MCF 10A (cell line): ENCODE measurements at regions not wholly inside any gene's neighbourhood (a gene's known extent, or its start where the extent isn't known, plus 50 kb on each side); places are given as distances from the start of the nearest gene placed in this dataset.

ENCODE experiments used
- BruUV-seq: library from RNA; stranded (reverse); fragments of 400-500 nt; replicated peaks from 2 replicates; lab custom pipeline; 2021; lab: Mats Ljungman, UMichigan
- CTCF ChIA-PET: fragments of 300-600 bp; sonication (Branson Sonifier 250); formaldehyde crosslinking; extraction: SDS; loops from one replicate; lab custom pipeline; 2021; ENCODE audit warnings: antibody characterized with exemption, inconsistent platforms; lab: Yijun Ruan, JAX
- POLR2A ChIA-PET: fragments of 300-600, 350-650 bp; sonication (Branson Sonifier 250); formaldehyde crosslinking; extraction: SDS; loops from one replicate; lab custom pipeline; 2020; ENCODE audit warnings: antibody characterized with exemption, inconsistent platforms; lab: Yijun Ruan, JAX
- DNase-seq: peaks from one replicate; pipeline ENCODE4 v3.0.0-alpha.2; 2018; ENCODE audit not compliant: unreplicated experiment
- H3K27ac Mint-ChIP-seq: one replicate; pipeline ENCODE4 v1.8.0; 2022; ENCODE audit warnings: mild to moderate bottlenecking, low read depth, mixed read lengths; ENCODE audit not compliant: unreplicated experiment
- H3K27me3 Mint-ChIP-seq: one replicate; pipeline ENCODE4 v1.8.0; 2022; ENCODE audit warnings: mixed read lengths; ENCODE audit not compliant: insufficient read depth, unreplicated experiment
- H3K36me3 Mint-ChIP-seq: one replicate; pipeline ENCODE4 v1.8.0; 2022; ENCODE audit warnings: mild to moderate bottlenecking, moderate library complexity, mixed read lengths; ENCODE audit not compliant: insufficient read depth, unreplicated experiment
- H3K4me1 Mint-ChIP-seq: one replicate; pipeline ENCODE4 v1.8.0; 2022; ENCODE audit warnings: mixed read lengths; ENCODE audit not compliant: insufficient read depth, unreplicated experiment
- H3K4me3 Mint-ChIP-seq: one replicate; pipeline ENCODE4 v1.8.0; 2022; ENCODE audit warnings: mild to moderate bottlenecking, moderate library complexity, mixed read lengths; ENCODE audit not compliant: unreplicated experiment
- H3K9me3 Mint-ChIP-seq: one replicate; pipeline ENCODE4 v1.8.0; 2022; ENCODE audit warnings: mixed read lengths; ENCODE audit not compliant: unreplicated experiment
- intact Hi-C: fragments of 100-400 bp; cut with micrococcal nuclease; formaldehyde crosslinking; loops from 2 replicates; pipeline ENCODE4 v1.14.1; 2022
- TF ChIP-seq, protein P1 (sequence below): fragments of 200-600 bp; IDR thresholded peaks from one replicate; pipeline ENCODE4 v1.8.0; 2022; ENCODE audit warnings: antibody characterized with exemption, mild to moderate bottlenecking; ENCODE audit not compliant: unreplicated experiment

GRCh38 chr6:97459535-97459934, 176.5 kb upstream of the MMS22L start:
- DNase-seq, result no peak
- H3K36me3 Mint-ChIP-seq, result no peaks in the 10 kb centered on the region
- POLR2A ChIA-PET, result no interaction called here
- intact Hi-C loops, result no loop called here
- peaks cover 87% of the 10 kb centered on the region for H3K27me3 Mint-ChIP-seq
- no peaks in the 10 kb centered on the region for H3K4me1 Mint-ChIP-seq
- TF ChIP-seq, protein P1, sequence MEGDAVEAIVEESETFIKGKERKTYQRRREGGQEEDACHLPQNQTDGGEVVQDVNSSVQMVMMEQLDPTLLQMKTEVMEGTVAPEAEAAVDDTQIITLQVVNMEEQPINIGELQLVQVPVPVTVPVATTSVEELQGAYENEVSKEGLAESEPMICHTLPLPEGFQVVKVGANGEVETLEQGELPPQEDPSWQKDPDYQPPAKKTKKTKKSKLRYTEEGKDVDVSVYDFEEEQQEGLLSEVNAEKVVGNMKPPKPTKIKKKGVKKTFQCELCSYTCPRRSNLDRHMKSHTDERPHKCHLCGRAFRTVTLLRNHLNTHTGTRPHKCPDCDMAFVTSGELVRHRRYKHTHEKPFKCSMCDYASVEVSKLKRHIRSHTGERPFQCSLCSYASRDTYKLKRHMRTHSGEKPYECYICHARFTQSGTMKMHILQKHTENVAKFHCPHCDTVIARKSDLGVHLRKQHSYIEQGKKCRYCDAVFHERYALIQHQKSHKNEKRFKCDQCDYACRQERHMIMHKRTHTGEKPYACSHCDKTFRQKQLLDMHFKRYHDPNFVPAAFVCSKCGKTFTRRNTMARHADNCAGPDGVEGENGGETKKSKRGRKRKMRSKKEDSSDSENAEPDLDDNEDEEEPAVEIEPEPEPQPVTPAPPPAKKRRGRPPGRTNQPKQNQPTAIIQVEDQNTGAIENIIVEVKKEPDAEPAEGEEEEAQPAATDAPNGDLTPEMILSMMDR, result no peak
- no peak overlapping the region for H3K27ac Mint-ChIP-seq
- no TSS peak for BruUV-seq
- H3K4me3 Mint-ChIP-seq, result no peak overlapping the region
- no peaks in the 10 kb centered on the region for H3K9me3 Mint-ChIP-seq
- CTCF ChIA-PET, result interaction anchor here (0.6 kb wide), 2 partner anchors 20 to 1295 kb away, joined by 3 to 4 read pairs; no protein-coding TSS in a partner anchor

DNA sequence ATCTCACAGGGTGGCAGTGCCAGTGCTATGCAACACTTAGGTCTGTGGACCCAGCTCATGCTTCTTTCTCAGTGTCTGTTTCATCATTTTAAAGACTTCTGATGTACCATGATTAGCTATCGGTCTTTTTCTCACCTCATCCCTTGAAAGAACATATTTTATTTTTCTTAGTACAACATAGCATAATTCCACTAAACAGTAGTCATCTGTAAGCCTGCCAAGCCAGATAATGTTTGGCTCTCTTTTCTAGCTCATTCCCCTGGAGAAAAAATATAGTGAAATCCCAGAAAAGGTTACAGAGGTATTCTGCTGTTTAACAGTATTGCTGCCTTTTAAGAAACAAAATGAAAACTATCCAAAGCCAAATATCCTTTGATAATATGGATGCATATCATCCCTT, 177.0 kb upstream of the MMS22L start:
- POLR2A ChIA-PET, result no interaction called here
- BruUV-seq, result no TSS peak
- TF ChIP-seq, protein P1, result no peak
- Mint-ChIP-seq H3K27ac (no peak overlapping the region), H3K4me3 (no peak overlapping the region), H3K9me3 (no peaks in the 10 kb centered on the region), H3K36me3 (no peaks in the 10 kb centered on the region), H3K4me1 (no peaks in the 10 kb centered on the region), H3K27me3 (peaks cover 87% of the 10 kb centered on the region)
- CTCF ChIA-PET, result interaction anchor here (0.6 kb wide), 2 partner anchors 20 to 1295 kb away, joined by 3 to 4 read pairs; no protein-coding TSS in a partner anchor
- no peak for DNase-seq
- intact Hi-C loops, result no loop called here

DNA sequence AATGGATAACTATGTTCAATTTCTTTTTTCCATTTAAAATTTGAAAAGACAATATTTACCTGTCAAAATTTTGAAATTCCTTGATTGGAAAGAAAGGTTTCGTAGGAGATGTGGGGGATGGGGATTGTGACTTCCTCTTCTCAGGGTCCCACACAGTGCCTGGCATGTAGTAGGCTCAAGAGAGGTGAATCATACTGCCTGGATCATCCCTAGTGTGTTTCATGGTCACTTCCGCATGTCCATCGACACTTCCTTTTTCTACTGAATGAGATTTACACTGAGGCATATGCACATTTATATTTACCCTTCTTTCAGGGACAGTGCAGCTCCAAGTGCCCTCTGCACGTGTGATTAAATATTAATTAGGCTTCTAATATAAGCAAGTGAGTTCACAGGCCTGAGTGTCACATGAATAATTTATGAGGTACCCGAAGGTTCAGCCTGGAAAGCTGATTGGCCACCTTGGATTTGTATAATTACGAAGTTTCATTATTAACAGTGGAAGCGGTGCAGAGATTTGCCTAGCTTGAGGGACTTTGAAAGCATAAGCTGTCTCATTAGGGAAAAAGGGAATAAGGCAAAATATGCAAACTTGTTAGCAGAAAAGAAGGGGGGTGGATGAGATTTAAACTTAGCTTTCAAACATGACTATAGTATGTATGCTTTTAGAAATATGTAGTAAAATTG, 177.5 kb upstream of the MMS22L start:
- ChIA-PET CTCF (no interaction called here), POLR2A (no interaction called here)
- DNase-seq, result no peak
- peaks cover 88% of the 10 kb centered on the region for H3K27me3 Mint-ChIP-seq
- no peak overlapping the region for H3K27ac Mint-ChIP-seq
- no peaks in the 10 kb centered on the region for H3K9me3 Mint-ChIP-seq
- no peaks in the 10 kb centered on the region for H3K36me3 Mint-ChIP-seq
- H3K4me1 Mint-ChIP-seq, result no peaks in the 10 kb centered on the region
- intact Hi-C loops, result no loop called here
- BruUV-seq, result no TSS peak
- TF ChIP-seq, protein P1, result no peak
- no peak overlapping the region for H3K4me3 Mint-ChIP-seq

GRCh38 chr6:97461218-97461617, 178.2 kb upstream of the MMS22L start:
- ChIA-PET CTCF (no interaction called here), POLR2A (no interaction called here)
- H3K4me3 Mint-ChIP-seq, result no peak overlapping the region
- TF ChIP-seq, protein P1, result no peak
- no peaks in the 10 kb centered on the region for H3K36me3 Mint-ChIP-seq
- H3K27ac Mint-ChIP-seq, result no peak overlapping the region
- H3K27me3 Mint-ChIP-seq, result peaks cover 87% of the 10 kb centered on the region
- intact Hi-C loops, result no loop called here
- no peak for DNase-seq
- BruUV-seq, result no TSS peak
- no peaks in the 10 kb centered on the region for H3K4me1 Mint-ChIP-seq
- no peaks in the 10 kb centered on the region for H3K9me3 Mint-ChIP-seq
